ENCODE measurements at regions not wholly inside any gene's neighbourhood (a gene's known extent, or its start where the extent isn't known, plus 50 kb on each side); places are given as distances from the start of the nearest gene placed in this dataset.
"Not testable (repeated sequence)": the region's sequence is repeated elsewhere in the genome, so short reads cannot be mapped to it uniquely, and the experiment has no call there.

DNA sequence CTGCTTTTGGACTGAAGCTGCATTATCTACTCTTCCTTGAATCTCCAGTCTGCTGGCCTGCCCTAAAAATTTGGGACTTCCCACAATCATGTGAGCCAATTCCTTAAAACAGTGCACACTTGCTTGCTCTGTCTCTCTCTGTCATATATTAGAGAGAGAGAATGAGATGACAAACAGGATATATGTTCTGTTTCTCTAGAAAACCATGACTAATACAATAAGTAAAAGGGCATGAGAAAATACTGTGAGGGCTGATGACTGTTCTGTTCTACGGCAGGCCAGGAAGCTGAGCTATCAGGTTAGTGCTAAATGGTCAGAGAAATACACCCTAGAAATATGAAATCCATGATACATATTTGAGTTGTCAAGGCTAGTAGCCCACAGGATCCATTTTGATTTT lies 1896.8 kb upstream of the CELF4 start:
- Mint-ChIP-seq H3K27me3 (ENCODE audit: insufficient read depth) (no peaks in the 10 kb centered on the region), H3K4me3 (no peak overlapping the region), H3K4me1 (ENCODE audit: low read depth) (no peaks in the 10 kb centered on the region), H3K27ac (no peak overlapping the region), H3K9me3 (no peaks in the 10 kb centered on the region), H3K36me3 (ENCODE audit: low read depth) (no peaks in the 10 kb centered on the region)
- intact Hi-C loops (cut with micrococcal nuclease): no loop called here
- no peak for DNase-seq (ENCODE audit: low spot score)

DNA sequence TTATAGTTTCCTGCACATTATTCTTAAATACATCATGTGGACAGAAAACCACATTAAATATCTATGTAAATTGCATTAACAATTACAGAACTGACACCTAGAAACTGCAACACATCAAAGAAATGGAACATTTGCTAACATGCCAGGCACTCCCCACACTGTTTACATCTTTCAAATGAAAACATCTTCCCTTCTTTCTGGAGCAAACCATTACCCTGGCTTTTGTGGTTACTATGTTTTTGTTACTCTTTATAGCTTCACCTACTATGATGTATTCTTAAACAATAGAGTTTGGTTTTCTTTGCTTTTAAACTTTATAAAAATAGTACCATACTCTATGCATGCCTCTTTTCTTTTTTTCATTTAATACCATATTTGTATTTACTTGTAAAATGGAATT lies 1894.5 kb upstream of the CELF4 start:
- no peak overlapping the region for H3K27ac Mint-ChIP-seq
- H3K4me1 Mint-ChIP-seq (ENCODE audit: low read depth): no peaks in the 10 kb centered on the region
- no peaks in the 10 kb centered on the region for H3K27me3 Mint-ChIP-seq (ENCODE audit: insufficient read depth)
- no peaks in the 10 kb centered on the region for H3K9me3 Mint-ChIP-seq
- H3K4me3 Mint-ChIP-seq: no peak overlapping the region
- H3K36me3 Mint-ChIP-seq (ENCODE audit: low read depth): no peaks in the 10 kb centered on the region
- no peak for DNase-seq (ENCODE audit: low spot score)
- intact Hi-C loops (cut with micrococcal nuclease): no loop called here

DNA sequence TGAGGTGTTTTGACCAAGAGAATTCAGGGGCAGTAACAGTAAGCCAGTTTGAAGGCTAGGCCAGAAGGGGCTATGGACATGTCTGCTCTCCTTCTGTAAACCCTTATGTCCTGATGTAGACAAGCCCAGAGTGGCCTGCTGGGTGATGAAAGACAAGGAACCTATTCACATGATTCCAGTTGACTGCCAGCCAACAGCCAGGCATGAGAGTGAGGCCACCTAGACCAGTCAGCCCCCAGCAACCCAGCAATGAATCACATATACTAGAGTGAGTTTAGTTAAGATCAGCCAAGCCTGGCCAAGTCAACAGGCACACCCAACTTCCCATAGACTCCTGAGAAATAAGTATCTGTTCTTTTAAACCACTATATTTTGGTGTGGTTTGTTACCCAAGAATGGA lies 1889.7 kb upstream of the CELF4 start:
- H3K36me3 Mint-ChIP-seq (ENCODE audit: low read depth): no peaks in the 10 kb centered on the region
- H3K4me3 Mint-ChIP-seq: no peak overlapping the region
- no peaks in the 10 kb centered on the region for H3K4me1 Mint-ChIP-seq (ENCODE audit: low read depth)
- intact Hi-C loops (cut with micrococcal nuclease): no loop called here
- no peak for DNase-seq (ENCODE audit: low spot score)
- H3K27ac Mint-ChIP-seq: no peak overlapping the region
- no peaks in the 10 kb centered on the region for H3K27me3 Mint-ChIP-seq (ENCODE audit: insufficient read depth)
- H3K9me3 Mint-ChIP-seq: no peaks in the 10 kb centered on the region

DNA sequence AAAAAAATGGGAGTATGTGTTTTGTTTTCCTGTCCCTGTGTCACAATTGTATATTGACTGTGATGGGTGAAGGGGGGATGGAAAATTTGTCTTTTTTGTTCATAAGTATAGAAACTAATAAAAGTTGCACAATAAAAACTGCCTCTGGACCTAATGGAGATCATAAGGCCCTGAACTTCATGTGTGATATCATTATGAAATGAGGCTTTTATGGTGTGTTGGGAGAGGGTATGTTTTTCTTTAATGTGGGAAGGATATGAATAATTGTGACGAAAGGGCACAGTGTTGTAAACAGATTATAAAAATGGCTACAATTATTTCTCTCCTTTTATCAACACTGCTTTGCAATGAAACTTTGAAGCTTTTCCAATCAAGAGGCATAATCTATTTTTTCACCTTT lies 1889.3 kb upstream of the CELF4 start:
- H3K36me3 Mint-ChIP-seq (ENCODE audit: low read depth): no peaks in the 10 kb centered on the region
- H3K4me3 Mint-ChIP-seq: no peak overlapping the region
- no peaks in the 10 kb centered on the region for H3K27me3 Mint-ChIP-seq (ENCODE audit: insufficient read depth)
- no peaks in the 10 kb centered on the region for H3K9me3 Mint-ChIP-seq
- intact Hi-C loops (cut with micrococcal nuclease): no loop called here
- no peak for DNase-seq (ENCODE audit: low spot score)
- no peaks in the 10 kb centered on the region for H3K4me1 Mint-ChIP-seq (ENCODE audit: low read depth)
- H3K27ac Mint-ChIP-seq: no peak overlapping the region

DNA sequence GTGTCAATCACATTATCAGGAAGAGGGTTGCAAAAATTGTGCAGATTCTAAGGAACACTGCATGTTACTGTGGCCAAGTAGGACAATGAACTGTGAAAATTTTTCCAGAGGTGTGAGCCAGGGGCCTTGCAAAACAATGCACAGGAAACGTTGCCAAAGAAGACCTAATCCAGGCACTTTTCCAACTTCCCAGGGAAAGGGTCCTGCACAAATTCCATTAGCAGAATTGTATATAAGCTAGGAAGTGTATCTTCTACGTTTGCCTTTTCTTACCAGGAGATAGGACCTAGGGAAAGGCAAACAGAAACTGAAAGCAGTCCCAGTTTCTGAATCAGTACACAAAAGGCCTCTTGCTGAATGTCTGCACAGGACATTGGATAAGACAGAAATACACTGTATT lies 1888.3 kb upstream of the CELF4 start:
- H3K9me3 Mint-ChIP-seq: no peaks in the 10 kb centered on the region

DNA sequence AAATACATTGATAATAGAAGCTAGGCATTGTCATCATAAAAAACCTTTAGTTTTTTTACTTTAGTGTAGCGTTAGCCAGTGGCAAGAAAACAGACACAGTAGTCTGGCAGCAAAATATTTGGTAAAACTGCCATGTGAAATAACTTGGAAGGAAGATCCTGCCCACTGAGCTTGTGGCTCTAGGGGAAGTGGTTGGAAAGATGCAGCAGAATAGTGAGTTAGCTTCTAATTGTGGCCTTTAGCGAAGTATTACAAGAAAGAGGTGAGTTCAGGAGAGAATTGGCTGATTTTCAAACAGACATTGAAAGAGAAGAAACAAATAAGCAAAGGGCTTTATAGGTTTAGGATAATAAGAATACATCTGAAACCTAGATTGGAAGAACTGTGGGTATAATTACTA lies 1887.8 kb upstream of the CELF4 start:
- DNase-seq (ENCODE audit: low spot score): no peak
- H3K36me3 Mint-ChIP-seq (ENCODE audit: low read depth): no peaks in the 10 kb centered on the region
- no peaks in the 10 kb centered on the region for H3K27me3 Mint-ChIP-seq (ENCODE audit: insufficient read depth)
- no peak overlapping the region for H3K4me3 Mint-ChIP-seq
- H3K9me3 Mint-ChIP-seq: no peaks in the 10 kb centered on the region
- intact Hi-C loops (cut with micrococcal nuclease): no loop called here
- no peak overlapping the region for H3K27ac Mint-ChIP-seq
- H3K4me1 Mint-ChIP-seq (ENCODE audit: low read depth): no peaks in the 10 kb centered on the region

More for the DNA sequence above, 1888.3 kb upstream of the CELF4 start:
- DNase-seq (ENCODE audit: low spot score): no peak
- H3K27me3 Mint-ChIP-seq (ENCODE audit: insufficient read depth): no peaks in the 10 kb centered on the region
- H3K27ac Mint-ChIP-seq: no peak overlapping the region
- no peaks in the 10 kb centered on the region for H3K36me3 Mint-ChIP-seq (ENCODE audit: low read depth)
- H3K4me1 Mint-ChIP-seq (ENCODE audit: low read depth): no peaks in the 10 kb centered on the region
- intact Hi-C loops (cut with micrococcal nuclease): no loop called here
- no peak overlapping the region for H3K4me3 Mint-ChIP-seq

DNA sequence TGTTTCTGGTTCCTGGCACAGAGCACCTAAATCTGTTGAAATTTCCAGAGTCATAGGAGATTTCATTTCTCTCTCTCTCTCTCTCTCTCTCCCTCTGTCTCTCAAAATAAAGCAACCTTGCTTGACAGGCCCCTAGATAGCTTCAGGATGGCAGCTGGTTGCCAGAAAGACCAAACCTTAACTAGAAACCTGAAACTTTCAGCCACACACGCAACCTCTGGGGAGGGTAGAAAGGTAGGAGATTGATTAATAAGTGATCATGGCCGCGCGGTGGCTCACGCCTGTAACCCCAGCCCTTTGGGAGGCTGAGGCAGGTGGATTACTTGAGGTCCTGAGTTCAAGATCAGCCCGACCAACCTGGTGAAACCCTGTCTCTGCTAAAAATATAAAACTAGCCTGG lies 1885.4 kb upstream of the CELF4 start:
- intact Hi-C loops (cut with micrococcal nuclease): no loop called here
- Mint-ChIP-seq H3K27me3 (ENCODE audit: insufficient read depth) (no peaks in the 10 kb centered on the region), H3K9me3 (peaks cover 9% of the 10 kb centered on the region), H3K27ac (no peak overlapping the region), H3K4me3 (no peak overlapping the region), H3K36me3 (ENCODE audit: low read depth) (no peaks in the 10 kb centered on the region), H3K4me1 (ENCODE audit: low read depth) (no peaks in the 10 kb centered on the region)
- no peak for DNase-seq (ENCODE audit: low spot score)

DNA sequence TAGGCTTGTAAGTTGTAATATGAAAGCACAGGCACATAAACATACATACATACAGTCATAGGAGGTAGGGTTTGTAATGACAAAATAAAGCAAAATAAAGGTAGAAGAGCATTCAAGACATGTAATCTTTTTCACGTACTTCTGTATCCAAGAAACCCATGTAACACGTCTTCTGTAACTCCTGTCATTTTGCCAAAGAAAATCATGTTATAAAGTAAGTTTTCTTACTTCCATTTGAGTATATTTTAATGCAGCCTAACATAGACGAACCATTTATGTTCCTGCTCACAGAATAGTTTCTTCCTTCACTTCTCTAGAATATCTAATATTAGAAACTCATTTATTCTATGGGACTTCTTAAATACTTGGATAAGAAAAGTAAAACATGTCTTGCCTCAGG lies 1884.0 kb upstream of the CELF4 start:
- Mint-ChIP-seq H3K27ac (no peak overlapping the region), H3K4me3 (no peak overlapping the region), H3K27me3 (ENCODE audit: insufficient read depth) (no peaks in the 10 kb centered on the region), H3K4me1 (ENCODE audit: low read depth) (no peaks in the 10 kb centered on the region), H3K9me3 (peaks cover 11% of the 10 kb centered on the region), H3K36me3 (ENCODE audit: low read depth) (no peaks in the 10 kb centered on the region)
- no peak for DNase-seq (ENCODE audit: low spot score)
- intact Hi-C loops (cut with micrococcal nuclease): no loop called here

DNA sequence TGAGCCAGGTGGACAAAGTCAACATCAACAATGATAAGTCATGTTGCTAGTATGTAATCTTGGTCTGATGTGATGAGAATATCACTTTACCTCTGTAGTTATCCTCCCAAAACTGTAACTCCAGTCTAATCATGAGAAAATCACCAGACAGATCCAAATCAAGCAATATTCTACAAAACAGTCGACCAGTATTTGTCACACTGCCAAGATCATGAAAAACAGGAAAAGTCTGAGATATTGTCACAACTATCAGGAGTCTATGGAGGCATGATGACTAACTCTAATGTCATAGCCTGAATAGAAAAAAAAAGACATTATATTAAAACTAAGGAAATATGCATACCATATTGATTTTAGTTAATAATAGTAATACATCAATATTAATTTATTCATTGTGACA lies 1883.3 kb upstream of the CELF4 start:
- H3K9me3 Mint-ChIP-seq: peaks cover 11% of the 10 kb centered on the region
- H3K36me3 Mint-ChIP-seq (ENCODE audit: low read depth): no peaks in the 10 kb centered on the region
- H3K4me1 Mint-ChIP-seq (ENCODE audit: low read depth): no peaks in the 10 kb centered on the region
- intact Hi-C loops (cut with micrococcal nuclease): no loop called here
- H3K27ac Mint-ChIP-seq: no peak overlapping the region
- no peak for DNase-seq (ENCODE audit: low spot score)
- no peaks in the 10 kb centered on the region for H3K27me3 Mint-ChIP-seq (ENCODE audit: insufficient read depth)
- H3K4me3 Mint-ChIP-seq: no peak overlapping the region

DNA sequence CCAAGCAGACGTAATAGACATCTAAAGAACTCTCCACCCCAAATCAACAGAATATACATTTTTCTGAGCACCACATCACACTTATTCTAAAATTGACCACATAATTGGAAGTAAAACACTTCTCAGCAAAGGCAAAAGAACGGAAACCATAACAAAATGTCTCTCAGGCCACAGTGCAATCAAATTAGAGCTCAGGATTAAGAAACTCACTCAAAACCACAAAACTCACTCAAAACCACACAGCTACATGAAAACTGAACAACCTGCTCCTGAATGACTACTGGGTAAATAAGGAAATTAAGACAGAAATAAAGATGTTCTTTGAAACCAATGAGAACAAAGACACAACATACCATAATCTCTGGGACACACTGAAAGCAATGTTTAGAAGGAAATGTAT lies 1879.4 kb upstream of the CELF4 start:
- DNase-seq (ENCODE audit: low spot score); H3K4me1 Mint-ChIP-seq (ENCODE audit: low read depth); intact Hi-C loops (cut with micrococcal nuclease); H3K27ac Mint-ChIP-seq; H3K27me3 Mint-ChIP-seq (ENCODE audit: insufficient read depth); H3K4me3 Mint-ChIP-seq; H3K36me3 Mint-ChIP-seq (ENCODE audit: low read depth): not testable (repeated sequence)
- H3K9me3 Mint-ChIP-seq: peaks cover 11% of the 10 kb centered on the region

DNA sequence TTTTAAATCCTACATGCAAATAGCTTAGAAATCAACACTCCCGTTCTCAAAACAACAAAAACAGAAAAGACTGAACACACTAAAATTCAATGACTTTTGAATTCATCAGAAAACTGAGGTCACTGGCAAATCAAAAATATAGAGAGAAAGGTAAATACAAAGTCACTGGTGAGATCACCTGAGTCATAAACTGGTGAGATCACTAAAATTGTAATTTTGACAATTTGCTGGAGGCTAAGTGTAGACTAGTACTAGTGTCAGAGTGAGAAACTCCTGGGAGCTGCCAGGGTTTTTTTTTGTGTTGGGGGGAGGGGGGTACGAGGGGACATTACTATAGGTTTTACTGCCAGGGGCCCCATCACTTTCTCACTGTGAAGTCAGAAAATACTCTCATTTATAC lies 1876.0 kb upstream of the CELF4 start:
- Mint-ChIP-seq H3K27me3 (ENCODE audit: insufficient read depth) (no peaks in the 10 kb centered on the region), H3K4me1 (ENCODE audit: low read depth) (no peaks in the 10 kb centered on the region), H3K4me3 (no peak overlapping the region), H3K9me3 (peaks cover 9% of the 10 kb centered on the region), H3K36me3 (ENCODE audit: low read depth) (no peaks in the 10 kb centered on the region), H3K27ac (no peak overlapping the region)
- intact Hi-C loops (cut with micrococcal nuclease): no loop called here
- DNase-seq (ENCODE audit: low spot score): no peak

DNA sequence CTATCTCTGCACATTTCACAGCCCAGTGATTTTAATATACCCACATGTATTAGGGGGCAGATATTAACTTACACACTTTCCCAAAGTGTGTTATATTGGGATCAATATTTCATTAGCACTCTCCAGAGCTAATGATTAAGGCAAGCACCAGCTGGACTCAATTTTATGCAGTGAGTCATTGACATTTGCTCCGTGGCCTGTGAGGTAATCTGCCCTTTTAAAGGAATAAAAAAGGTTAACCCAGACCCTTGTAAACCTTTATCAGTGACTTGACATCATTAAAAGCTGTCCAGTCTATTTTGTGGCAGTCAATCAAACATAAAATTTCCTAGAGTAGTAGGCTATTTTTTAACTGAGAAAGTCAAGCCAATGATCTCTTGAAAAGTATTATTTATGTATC lies 1870.4 kb upstream of the CELF4 start:
- Mint-ChIP-seq H3K27ac (no peak overlapping the region), H3K36me3 (ENCODE audit: low read depth) (no peaks in the 10 kb centered on the region), H3K4me3 (no peak overlapping the region), H3K27me3 (ENCODE audit: insufficient read depth) (no peaks in the 10 kb centered on the region), H3K9me3 (no peaks in the 10 kb centered on the region), H3K4me1 (ENCODE audit: low read depth) (no peaks in the 10 kb centered on the region)
- DNase-seq (ENCODE audit: low spot score): no peak
- intact Hi-C loops (cut with micrococcal nuclease): no loop called here

DNA sequence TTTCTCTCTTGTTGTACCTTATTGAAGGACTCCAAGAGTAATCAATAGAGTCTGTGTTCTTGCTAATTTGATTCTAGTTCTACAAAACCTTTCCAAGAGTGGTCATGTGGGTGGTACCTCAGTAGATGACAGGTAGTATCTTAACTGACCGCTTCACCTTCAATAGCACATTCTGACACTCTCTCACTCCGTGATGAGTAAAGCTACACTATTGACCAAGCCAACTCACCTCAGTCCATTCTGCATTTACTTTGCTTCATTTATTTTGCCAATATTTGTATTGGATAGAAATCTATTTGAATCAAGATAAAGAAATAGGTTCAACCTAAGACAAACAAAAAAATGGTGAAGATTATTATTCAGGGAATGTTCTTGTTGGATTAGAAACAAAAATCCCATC lies 1869.6 kb upstream of the CELF4 start:
- Mint-ChIP-seq H3K9me3 (no peaks in the 10 kb centered on the region), H3K4me1 (ENCODE audit: low read depth) (no peaks in the 10 kb centered on the region), H3K36me3 (ENCODE audit: low read depth) (no peaks in the 10 kb centered on the region), H3K4me3 (no peak overlapping the region), H3K27me3 (ENCODE audit: insufficient read depth) (no peaks in the 10 kb centered on the region), H3K27ac (no peak overlapping the region)
- DNase-seq (ENCODE audit: low spot score): no peak
- intact Hi-C loops (cut with micrococcal nuclease): no loop called here

DNA sequence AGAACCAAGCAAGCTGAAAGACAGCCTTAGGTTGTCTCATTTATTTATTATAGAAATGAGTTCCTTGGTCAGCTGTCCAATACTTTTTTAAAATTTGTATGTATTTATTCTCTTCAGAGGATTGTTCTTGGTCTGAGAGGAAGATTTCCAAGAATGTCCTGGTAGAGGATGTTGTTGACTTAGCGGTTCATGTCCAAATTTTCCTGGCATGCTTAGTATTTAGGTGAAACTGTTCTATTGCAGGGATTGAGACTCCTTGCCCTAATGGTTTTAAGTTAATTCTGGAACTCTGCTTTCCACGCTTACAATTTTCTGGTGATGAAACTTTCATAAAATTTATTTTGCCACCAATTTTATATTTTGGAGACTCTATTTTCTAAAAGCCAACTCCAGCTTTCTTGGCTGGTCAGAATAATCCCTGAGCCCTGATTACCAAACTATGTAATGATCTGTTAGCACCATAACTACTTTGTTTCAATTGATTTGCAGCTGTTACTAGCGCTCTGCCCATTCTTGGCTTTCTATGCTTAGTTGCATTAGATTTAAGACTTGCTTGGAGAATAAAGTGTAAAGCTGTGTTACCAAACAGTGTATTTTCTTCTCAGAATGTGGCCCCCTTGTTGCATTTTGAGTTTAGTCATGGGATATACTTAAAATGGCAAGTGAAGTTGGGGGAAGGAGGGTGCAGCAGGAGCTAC lies 1868.8 kb upstream of the CELF4 start:
- Mint-ChIP-seq H3K9me3 (no peaks in the 10 kb centered on the region), H3K27me3 (ENCODE audit: insufficient read depth) (no peaks in the 10 kb centered on the region), H3K4me3 (no peak overlapping the region), H3K4me1 (ENCODE audit: low read depth) (no peaks in the 10 kb centered on the region), H3K36me3 (ENCODE audit: low read depth) (no peaks in the 10 kb centered on the region), H3K27ac (no peak overlapping the region)
- no peak for DNase-seq (ENCODE audit: low spot score)
- intact Hi-C loops (cut with micrococcal nuclease): no loop called here

All from activated T-helper 1 cell treated with anti-CD3 and anti-CD28 coated beads, Interleukin-12 subunit alpha, Interleukin-12 subunit beta, Interleukin-2, Interleukin-4 antibody, amounts not matched to agents 30 ng/mL and 10 ng/mL and 1 ng/mL, durations not matched to agents 14 hours and 24 hours and 36 hours (primary cell).